Upper lobe of left lung (tissue), 6 donors: ENCODE measurements at regions not wholly inside any gene's neighbourhood (a gene's known extent, or its start where the extent isn't known, plus 50 kb on each side); places are given as distances from the start of the nearest gene placed in this dataset.

Experiments
- ATAC-seq, 2 donors: fragments of 200-7000 bp; cut with Tn5 transposase; one replicate each; pipeline ENCODE4 v1.9.1; 2022; ENCODE audit warnings: mild to moderate bottlenecking in 2 of 2, moderate library complexity in 2 of 2; ENCODE audit not compliant: low FRiP score in 2 of 2
- DNase-seq, 2 donors: peaks; one replicate each; pipeline ENCODE4 v3.0.0-alpha.2; 2019 to 2020
- H3K27ac ChIP-seq, 4 donors: fragments of 200-600 bp; sonication (generic); one replicate each; pipeline ENCODE4 v1.5.1; 2016 to 2019
- H3K27me3 ChIP-seq, 4 donors: fragments of 200-600 bp; sonication (generic); one replicate each; pipeline ENCODE4 v1.5.1; 2017 to 2019
- H3K36me3 ChIP-seq, 4 donors: fragments of 200-600 bp; sonication (generic); one replicate each; pipeline ENCODE4 v1.5.1; 2016 to 2019
- H3K4me1 ChIP-seq, 4 donors: fragments of 200-600 bp; sonication (generic); one replicate each; pipeline ENCODE4 v1.5.1; 2018 to 2019
- H3K4me3 ChIP-seq, 4 donors: fragments of 200-600 bp; sonication (generic); one replicate each; pipeline ENCODE4 v1.5.1; 2017 to 2019; ENCODE audit warnings: mild to moderate bottlenecking in 2 of 4, moderate library complexity in 1 of 4
- H3K9me3 ChIP-seq, 4 donors: fragments of 200-600 bp; sonication (generic); one replicate each; pipeline ENCODE4 v1.5.1; 2018 to 2019
- EP300 ChIP-seq, 4 donors: sonication (generic); formaldehyde crosslinking; IDR thresholded peaks; one replicate each; pipeline ENCODE4 v1.5.1; 2017; ENCODE audit warnings: antibody characterized with exemption in 4 of 4, control low read depth in 2 of 4
- POLR2A ChIP-seq, 4 donors: fragments of 450-650 bp; IDR thresholded peaks; one replicate each; pipeline ENCODE4 v1.5.1; 2016 to 2017; ENCODE audit warnings: antibody characterized with exemption in 4 of 4, mild to moderate bottlenecking in 2 of 4
- POLR2AphosphoS5 ChIP-seq, 2 donors: sonication (generic); formaldehyde crosslinking; IDR thresholded peaks; one replicate each; pipeline ENCODE4 v1.5.1; 2017; ENCODE audit warnings: antibody characterized with exemption in 2 of 2
- WGBS, 2 donors: methylation state at CpG; one replicate each; pipeline ENCODE4 v1.1.5; 2017 to 2018; 5-methylcytosine and 5-hydroxymethylcytosine counted together
- TF ChIP-seq, protein P1 (sequence below), 6 experiments: fragments of 450-650 bp in 4 of 6; fragments of 200-600 bp in 2 of 6; sonication (generic) in 2 of 6; IDR thresholded peaks; one replicate each; pipeline ENCODE4 v1.5.1; 2016 to 2019; ENCODE audit warnings: antibody characterized with exemption in 6 of 6
- donor health status: DM: no; HTN: no; CAD: no; lungs with moderate emphysema.
- donor health status: DM: no; HTN: yes; CAD: no; lungs with severe emphysema.

DNA sequence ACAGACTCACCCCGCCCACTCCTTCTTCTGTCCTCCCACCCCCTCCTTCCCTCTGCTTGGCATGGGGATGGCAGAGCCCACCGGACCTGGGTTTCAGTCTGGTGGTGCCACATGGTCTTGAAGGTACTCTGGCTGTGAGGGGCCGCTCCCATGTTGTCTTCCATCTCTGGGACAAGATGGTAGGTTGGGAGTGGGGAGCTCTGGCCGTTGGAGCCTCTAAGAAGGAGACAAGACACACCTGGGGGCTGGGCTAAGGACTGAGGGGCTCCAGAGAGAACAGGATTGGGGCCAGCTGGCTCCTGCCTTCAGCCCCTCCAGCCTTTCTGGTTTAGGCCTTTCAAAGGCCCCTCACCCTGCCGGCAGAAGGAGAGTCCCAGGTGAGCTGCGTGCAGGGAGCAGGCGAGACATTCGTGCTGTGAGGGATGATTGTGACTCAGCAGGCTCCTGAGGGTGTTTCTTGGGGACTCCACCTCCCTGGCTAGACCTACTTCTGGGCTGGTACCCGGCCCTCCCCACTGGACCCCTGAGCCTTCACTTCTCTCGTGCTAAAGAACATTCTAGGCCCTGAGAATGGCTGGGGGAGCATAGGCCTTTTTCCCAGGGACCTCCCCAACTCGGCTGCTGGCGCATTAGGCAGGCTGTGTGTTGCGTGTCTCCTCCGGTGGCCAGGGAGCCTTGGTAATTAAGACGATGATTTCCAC is 128.2 kb upstream of the HAAO start:
- DNase-seq (no peak), ATAC-seq (no peak)
- Histone ChIP-seq H3K27me3 (peaks cover 0 to 2% (median 0%) of the 10 kb centered on the region in 4 donors), H3K27ac (no peak overlapping the region), H3K4me3 (no peak overlapping the region), H3K36me3 (no peaks in the 10 kb centered on the region), H3K4me1 (peaks cover 37 to 51% (median 42%) of the 10 kb centered on the region in 4 donors), H3K9me3 (no peaks in the 10 kb centered on the region)
- WGBS, 2 donors = 88 to 89% methylated on average over 14 of the region's 15 CpGs
- TF ChIP-seq POLR2AphosphoS5 (IDR thresholded peaks at IDR 0.05) (no peak), EP300 (IDR thresholded peaks at IDR 0.05) (no peak), POLR2A (IDR thresholded peaks at IDR 0.05) (no peak)
- TF ChIP-seq, protein P1, sequence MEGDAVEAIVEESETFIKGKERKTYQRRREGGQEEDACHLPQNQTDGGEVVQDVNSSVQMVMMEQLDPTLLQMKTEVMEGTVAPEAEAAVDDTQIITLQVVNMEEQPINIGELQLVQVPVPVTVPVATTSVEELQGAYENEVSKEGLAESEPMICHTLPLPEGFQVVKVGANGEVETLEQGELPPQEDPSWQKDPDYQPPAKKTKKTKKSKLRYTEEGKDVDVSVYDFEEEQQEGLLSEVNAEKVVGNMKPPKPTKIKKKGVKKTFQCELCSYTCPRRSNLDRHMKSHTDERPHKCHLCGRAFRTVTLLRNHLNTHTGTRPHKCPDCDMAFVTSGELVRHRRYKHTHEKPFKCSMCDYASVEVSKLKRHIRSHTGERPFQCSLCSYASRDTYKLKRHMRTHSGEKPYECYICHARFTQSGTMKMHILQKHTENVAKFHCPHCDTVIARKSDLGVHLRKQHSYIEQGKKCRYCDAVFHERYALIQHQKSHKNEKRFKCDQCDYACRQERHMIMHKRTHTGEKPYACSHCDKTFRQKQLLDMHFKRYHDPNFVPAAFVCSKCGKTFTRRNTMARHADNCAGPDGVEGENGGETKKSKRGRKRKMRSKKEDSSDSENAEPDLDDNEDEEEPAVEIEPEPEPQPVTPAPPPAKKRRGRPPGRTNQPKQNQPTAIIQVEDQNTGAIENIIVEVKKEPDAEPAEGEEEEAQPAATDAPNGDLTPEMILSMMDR (IDR thresholded peaks at IDR 0.05) = no peak

DNA sequence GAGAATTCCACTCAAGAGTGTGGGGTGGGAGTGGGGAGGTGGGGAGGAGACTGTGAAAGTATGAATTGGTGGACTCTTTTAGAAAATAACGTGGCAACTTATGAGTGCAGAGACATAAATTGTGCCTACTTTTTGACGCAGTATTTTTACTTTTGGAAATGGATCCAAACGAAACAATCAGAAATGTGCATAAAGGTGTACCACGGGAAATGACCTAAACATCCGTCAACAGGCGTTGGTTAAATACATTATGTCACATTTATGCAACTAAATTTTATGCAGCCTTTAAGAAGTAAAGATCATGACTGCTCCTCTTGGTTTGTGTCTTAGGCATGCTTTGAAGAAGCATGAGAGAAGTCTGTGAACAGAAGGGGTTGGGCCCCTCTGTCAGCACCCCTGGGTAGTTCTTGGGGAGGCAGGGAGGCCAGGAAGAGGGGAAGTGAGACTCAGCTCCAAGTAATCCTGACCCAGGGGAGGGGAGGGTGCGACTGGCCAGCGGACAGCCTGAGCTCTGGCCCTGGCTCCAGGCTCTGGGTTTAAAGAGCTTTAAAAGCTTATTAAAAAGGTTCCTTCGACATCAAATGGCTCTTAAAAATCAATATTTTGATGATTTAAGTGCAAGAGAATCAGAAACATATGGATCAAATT is 126.4 kb upstream of the HAAO start:
- ATAC-seq = no peak
- Histone ChIP-seq H3K27ac (peak overlapping the region in 2 of 4 donors; percentile 40 to 73), H3K36me3 (no peaks in the 10 kb centered on the region), H3K4me1 (peaks cover 19 to 45% (median 24%) of the 10 kb centered on the region in 4 donors), H3K9me3 (no peaks in the 10 kb centered on the region), H3K27me3 (peaks cover 0 to under 1% (median 0%) of the 10 kb centered on the region in 4 donors), H3K4me3 (no peak overlapping the region)
- 82 to 85% methylated on average over 9 of the region's 9 CpGs for WGBS, 2 donors
- TF ChIP-seq, protein P1 (IDR thresholded peaks at IDR 0.05) = no peak
- TF ChIP-seq EP300 (IDR thresholded peaks at IDR 0.05) (no peak), POLR2A (IDR thresholded peaks at IDR 0.05) (no peak), POLR2AphosphoS5 (IDR thresholded peaks at IDR 0.05) (no peak)
- DNase-seq = no peak

GRCh38 chr2:42918041-42918440 is 125.7 kb upstream of the HAAO start:
- Histone ChIP-seq H3K4me3 (no peak overlapping the region), H3K4me1 (peaks cover 11 to 40% (median 16%) of the 10 kb centered on the region in 4 donors), H3K36me3 (no peaks in the 10 kb centered on the region), H3K27ac (peak overlapping the region; percentile 22 to 73 (median 58)), H3K27me3 (no peaks in the 10 kb centered on the region), H3K9me3 (no peaks in the 10 kb centered on the region)
- no peak for DNase-seq
- WGBS, 2 donors = 87 to 88% methylated on average over 13 of the region's 13 CpGs
- ATAC-seq = no peak
- no peak for TF ChIP-seq POLR2A (IDR thresholded peaks at IDR 0.05)
- TF ChIP-seq EP300 (IDR thresholded peaks at IDR 0.05) = no peak
- TF ChIP-seq POLR2AphosphoS5 (IDR thresholded peaks at IDR 0.05) = no peak
- TF ChIP-seq, protein P1 (IDR thresholded peaks at IDR 0.05) = no peak

- TF ChIP-seq POLR2A (IDR thresholded peaks at IDR 0.05) (no peak), POLR2AphosphoS5 (IDR thresholded peaks at IDR 0.05) (peak in 1 of 2 donors; percentile 27)
- no peaks in the 10 kb centered on the region for H3K9me3 ChIP-seq
- WGBS, 2 donors = 54 to 67% methylated on average over 9 to 10 of the region's 10 CpGs
- H3K4me1 ChIP-seq = peaks cover 7 to 39% (median 11%) of the 10 kb centered on the region in 4 donors
- H3K36me3 ChIP-seq = no peaks in the 10 kb centered on the region
- ATAC-seq = peak; percentile 51 to 83
- peak overlapping the region; percentile 22 to 73 (median 58) for H3K27ac ChIP-seq
- no peaks in the 10 kb centered on the region for H3K27me3 ChIP-seq
- DNase-seq = no peak
- no peak overlapping the region for H3K4me3 ChIP-seq
Observed at GRCh38 chr2:42917425-42917927, 125.1 kb upstream of the HAAO start.

- ATAC-seq = no peak
- Histone ChIP-seq H3K4me3 (no peak overlapping the region), H3K36me3 (no peaks in the 10 kb centered on the region), H3K27ac (no peak overlapping the region), H3K4me1 (peaks cover 4 to 40% (median 9%) of the 10 kb centered on the region in 4 donors), H3K27me3 (no peaks in the 10 kb centered on the region), H3K9me3 (no peaks in the 10 kb centered on the region)
- no peak for TF ChIP-seq POLR2AphosphoS5 (IDR thresholded peaks at IDR 0.05)
- TF ChIP-seq, protein P1 (IDR thresholded peaks at IDR 0.05) = no peak
- no peak for TF ChIP-seq POLR2A (IDR thresholded peaks at IDR 0.05)
- TF ChIP-seq EP300 (IDR thresholded peaks at IDR 0.05) = no peak
- no peak for DNase-seq
- WGBS, 2 donors = 81 to 92% methylated on average over 7 of the region's 7 CpGs
Observed at GRCh38 chr2:42916324-42916723, 123.9 kb upstream of the HAAO start.
